ENCODE measurements at regions not wholly inside any gene's neighbourhood (a gene's known extent, or its start where the extent isn't known, plus 50 kb on each side); places are given as distances from the start of the nearest gene placed in this dataset.

GRCh38 chr6:50463931-50464330 is 249.4 kb upstream of the TFAP2D start:
- no peak for TF ChIP-seq SIN3A (IDR thresholded peaks at IDR 0.05; ENCODE audit: borderline replicate concordance, insufficient read depth, low read depth, low read length)
- TF ChIP-seq CTCF (IDR thresholded peaks at IDR 0.05), result no peak
